Ovary (tissue), 3 donors: ENCODE measurements at regions not wholly inside any gene's neighbourhood (a gene's known extent, or its start where the extent isn't known, plus 50 kb on each side); places are given as distances from the start of the nearest gene placed in this dataset.

Experiments used
- EP300 ChIP-seq: sonication (generic); formaldehyde crosslinking; IDR thresholded peaks from one replicate; pipeline ENCODE4 v1.6.1; 2017; ENCODE audit warnings: antibody characterized with exemption
- TF ChIP-seq, protein P1 (sequence below), 3 donors: fragments of 450-650 bp in 2 of 3; fragments of 200-600 bp in 1 of 3; IDR thresholded peaks; one replicate each; pipeline versions ENCODE4 v1.5.1 to v1.8.0; 2016 to 2022; ENCODE audit warnings: antibody characterized with exemption in 3 of 3, mild to moderate bottlenecking in 1 of 3
- donor health status: DM: no; HTN: no; CAD: no.

DNA sequence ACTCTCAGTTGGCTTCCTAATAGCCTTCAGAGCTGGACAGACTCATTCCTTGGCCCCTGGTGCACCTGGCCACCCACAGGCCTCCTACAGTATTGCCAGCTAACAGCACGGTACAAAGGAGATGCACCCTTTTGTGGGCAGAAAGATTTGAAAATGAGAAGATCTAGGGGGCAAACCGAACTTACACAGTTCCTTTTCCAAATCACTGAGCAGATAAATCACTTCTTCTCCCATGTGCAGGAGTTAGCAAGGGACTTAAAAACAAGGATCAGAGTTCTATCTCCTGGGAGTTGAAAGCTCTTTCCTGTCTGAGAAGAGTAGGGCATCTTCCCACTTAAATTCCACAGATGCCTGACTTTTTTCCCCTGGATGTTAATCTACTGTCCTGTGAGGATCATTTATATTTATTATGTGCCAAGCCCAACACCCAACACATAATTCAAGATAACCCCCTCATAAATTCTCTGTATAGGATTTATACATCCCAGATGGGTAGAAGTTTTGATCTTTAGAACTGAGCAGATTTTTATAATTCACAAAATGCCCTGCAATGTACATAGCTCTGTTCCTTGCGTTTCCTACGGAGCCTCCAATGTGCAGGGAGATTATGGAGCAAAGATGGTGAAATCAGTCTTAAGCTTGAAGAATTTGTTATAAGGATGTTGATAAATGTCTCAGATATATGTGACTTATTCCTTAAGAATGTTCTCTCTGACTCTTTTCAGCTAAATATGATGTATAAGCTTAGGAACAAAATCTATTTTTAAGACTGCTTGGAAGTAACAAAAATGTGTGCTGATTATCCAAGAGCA, 207.2 kb upstream of the DAPK1 start:
- TF ChIP-seq, protein P1, sequence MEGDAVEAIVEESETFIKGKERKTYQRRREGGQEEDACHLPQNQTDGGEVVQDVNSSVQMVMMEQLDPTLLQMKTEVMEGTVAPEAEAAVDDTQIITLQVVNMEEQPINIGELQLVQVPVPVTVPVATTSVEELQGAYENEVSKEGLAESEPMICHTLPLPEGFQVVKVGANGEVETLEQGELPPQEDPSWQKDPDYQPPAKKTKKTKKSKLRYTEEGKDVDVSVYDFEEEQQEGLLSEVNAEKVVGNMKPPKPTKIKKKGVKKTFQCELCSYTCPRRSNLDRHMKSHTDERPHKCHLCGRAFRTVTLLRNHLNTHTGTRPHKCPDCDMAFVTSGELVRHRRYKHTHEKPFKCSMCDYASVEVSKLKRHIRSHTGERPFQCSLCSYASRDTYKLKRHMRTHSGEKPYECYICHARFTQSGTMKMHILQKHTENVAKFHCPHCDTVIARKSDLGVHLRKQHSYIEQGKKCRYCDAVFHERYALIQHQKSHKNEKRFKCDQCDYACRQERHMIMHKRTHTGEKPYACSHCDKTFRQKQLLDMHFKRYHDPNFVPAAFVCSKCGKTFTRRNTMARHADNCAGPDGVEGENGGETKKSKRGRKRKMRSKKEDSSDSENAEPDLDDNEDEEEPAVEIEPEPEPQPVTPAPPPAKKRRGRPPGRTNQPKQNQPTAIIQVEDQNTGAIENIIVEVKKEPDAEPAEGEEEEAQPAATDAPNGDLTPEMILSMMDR (IDR thresholded peaks at IDR 0.05): no peak
- no peak for TF ChIP-seq EP300
